KBM-7 (cell line): ENCODE measurements at regions not wholly inside any gene's neighbourhood (a gene's known extent, or its start where the extent isn't known, plus 50 kb on each side); places are given as distances from the start of the nearest gene placed in this dataset.
A peak's percentile ranks its signal among the peaks of the same experiment; 100 is the strongest.
"Not testable (repeated sequence)": the region's sequence is repeated elsewhere in the genome, so short reads cannot be mapped to it uniquely, and the experiment has no call there.

Source experiments
- DNase-seq: peaks from one replicate; pipeline ENCODE4 v3.0.0-alpha.2; 2015
- in situ Hi-C: fragments of 300-500 bp; cut with MboI; formaldehyde crosslinking; loops from 2 replicates; pipeline ENCODE4 v1.14.3; 2020; ENCODE audit warnings: low sequenced_read_pairs, low pct_unique_long_range_greater_than_20kb, mixed read lengths

GRCh38 chr15:66862111-66862939 lies 160.3 kb downstream of the SMAD6 start:
- in situ Hi-C loops: no loop called here
- DNase-seq: no peak

DNA sequence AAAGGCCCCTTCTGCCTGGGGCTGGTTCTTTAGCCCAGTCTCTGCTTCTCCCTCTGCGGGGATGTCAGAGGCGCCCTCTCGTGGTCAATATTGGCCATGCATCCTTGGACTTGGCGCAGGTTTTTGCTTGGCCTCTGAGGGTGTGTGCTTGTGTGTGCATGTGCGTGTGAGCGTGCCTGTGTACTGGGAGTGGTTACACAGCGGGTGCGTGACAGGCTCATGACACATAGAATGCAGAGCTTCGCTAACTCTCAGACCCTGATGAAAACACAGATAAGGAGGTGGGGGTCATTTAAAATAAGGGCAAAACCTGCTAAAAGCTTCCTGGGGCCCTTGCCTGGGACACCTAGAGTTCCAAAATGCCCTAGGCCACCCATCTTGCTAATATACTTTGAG lies 160.9 kb downstream of the SMAD6 start:
- in situ Hi-C loops: no loop called here
- DNase-seq: peak; percentile 99

DNA sequence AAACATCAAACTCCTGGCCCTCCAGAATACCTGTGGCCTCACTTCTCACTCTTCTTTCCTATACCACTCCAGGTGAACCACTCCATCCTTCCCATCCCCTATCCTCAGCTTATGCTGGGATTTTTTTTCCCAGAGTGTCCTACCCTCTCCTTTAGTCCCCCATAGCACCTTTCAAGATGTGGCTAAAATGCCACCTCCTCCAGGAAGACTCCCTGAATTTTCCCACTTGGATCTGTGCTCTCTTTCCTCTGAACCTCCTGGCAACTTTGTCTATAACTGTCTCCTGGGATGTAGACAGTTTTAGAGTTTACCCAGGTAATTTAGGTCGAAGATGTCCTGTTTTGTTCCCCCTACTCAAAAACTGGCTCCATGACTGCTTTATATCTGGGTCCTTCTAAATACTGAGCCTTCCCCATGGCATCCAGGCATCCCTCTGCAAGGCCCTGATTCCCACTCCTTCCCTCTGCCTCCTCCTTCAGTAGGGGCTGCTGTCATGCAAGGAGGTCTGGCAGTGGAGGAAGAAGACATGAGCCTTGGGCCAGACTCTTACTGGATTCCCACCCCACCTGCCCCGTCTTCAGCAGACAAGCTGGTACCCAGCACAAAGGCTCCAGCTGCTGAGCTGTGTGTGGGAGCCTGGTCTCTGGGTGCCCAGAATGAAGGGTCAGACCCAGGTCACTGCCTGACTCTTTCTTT lies 161.5 kb downstream of the SMAD6 start:
- no peak for DNase-seq
- in situ Hi-C loops: no loop called here

DNA sequence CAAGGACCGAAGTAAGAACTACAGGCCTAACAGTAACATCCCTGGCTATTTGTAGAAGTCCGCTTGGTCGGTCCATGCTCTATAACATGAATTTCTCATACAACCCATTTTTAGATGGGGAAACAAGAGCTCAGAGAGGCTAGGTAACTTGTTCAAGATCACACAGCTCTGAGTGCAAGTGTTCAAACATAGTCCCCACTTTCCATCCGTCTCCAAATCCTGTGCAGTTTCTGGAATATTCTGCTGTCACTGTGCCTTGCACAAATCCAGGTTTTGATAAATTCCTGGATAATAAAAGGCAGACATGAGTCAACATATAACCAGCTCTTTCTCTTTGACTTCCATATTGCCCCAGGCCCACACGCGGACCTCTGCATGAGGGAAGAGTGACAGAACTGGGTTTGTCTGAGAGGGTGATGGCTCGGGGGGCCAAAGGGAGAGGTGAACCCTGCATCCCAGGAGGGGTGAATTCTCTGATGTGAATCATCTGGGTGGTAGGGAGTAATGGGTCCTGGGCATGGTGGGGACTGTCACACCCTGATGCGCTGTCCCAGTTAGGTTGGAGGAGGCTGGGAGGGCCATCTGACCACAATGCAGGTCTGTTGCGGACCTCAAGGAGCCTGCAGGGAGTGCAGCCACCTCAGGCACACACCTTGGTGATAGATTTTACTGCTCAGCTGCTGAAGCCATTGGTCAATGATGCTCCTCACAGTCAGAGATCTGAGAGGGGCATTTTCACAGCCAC lies 162.2 kb downstream of the SMAD6 start:
- in situ Hi-C loops: no loop called here
- DNase-seq: no peak

DNA sequence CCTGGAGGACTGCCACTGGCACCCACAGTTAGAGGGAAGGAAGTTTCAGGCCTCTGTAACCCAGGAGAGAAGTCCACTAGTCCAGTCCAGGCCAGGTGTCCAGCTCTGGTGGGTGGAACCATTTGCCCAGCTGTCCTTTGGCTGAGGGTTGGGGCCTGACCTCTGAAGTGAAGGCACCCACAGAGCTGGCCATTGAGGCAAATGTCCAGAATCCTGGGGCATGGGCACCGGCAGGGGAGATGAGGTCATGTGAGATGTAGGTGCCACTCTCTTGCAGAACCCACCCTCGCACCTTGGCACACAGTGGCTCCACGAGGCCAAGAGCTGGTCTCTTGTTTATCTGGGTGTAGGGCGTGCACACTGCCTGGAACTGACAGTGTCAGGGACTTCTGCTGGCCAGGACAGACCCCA lies 162.8 kb downstream of the SMAD6 start:
- DNase-seq: no peak
- in situ Hi-C loops: no loop called here

- peak; percentile 91 for DNase-seq
Observed at GRCh38 chr15:66865622-66866611, 163.9 kb downstream of the SMAD6 start.

GRCh38 chr15:66866656-66867055 lies 164.6 kb downstream of the SMAD6 start:
- no peak for DNase-seq
- in situ Hi-C loops: no loop called here

More at GRCh38 chr15:66865622-66866611, 163.9 kb downstream of the SMAD6 start:
- in situ Hi-C loops: no loop called here

DNA sequence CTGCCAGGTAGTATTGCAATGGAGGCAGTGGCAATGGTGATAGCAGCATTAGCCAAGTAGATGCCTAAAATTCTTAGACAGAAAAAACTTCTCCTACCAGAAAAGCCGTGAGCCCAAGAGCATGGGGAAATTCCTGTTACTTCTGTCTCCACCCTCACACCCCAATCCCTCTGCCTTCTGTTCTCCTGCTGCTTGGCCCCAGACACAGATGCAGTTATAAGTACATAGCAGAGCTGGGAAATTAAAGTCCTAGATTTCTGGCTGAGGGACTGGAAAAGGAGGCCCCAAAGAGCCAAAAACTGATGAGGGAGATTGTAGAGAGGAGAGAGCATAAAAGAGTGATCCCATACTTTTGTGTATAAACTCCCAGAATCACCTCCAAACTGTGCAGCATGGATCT lies 166.9 kb downstream of the SMAD6 start:
- DNase-seq: no peak
- in situ Hi-C loops: no loop called here

DNA sequence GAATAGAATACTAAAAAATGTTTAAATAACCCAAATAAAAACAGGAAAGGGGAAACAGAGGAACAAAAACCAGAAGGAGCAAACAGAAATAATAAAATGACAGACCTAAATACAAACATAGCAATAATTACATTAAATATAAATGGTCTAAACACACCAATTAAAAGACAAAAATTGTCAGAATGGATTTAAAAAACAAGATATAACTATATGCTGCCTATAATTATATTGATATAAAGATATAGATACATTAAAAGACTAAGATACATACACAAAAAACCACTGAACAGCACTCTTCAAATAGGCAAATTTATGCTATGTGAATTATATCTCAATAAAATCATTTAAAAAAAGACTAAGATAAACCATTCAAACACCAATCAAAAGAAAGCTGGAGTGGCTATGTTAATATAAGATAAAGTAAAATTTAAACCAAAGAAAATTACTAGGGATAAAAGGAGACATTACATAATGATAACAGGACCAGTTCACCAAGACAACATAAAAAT lies 168.9 kb downstream of the SMAD6 start:
- in situ Hi-C loops: no loop called here

DNA sequence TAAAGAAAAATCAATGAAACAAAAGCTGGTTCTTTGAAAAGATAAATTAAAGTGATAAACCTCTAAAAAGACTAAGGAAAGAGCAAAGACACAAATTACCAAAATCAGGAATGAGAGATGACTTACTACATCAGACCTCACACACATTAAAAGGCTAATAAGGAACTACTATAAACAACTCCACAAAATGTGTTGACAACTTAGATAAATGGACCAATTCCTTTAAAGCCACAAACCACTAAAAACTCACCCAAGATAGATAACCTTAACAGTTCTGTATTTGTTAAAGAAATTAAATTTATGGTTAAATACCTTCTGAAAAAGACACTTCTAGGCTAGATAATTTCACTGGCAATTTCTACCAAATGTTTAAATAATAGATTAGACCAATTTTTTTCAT lies 170.4 kb downstream of the SMAD6 start:
- in situ Hi-C loops: no loop called here
- no peak for DNase-seq

More for the DNA sequence above, 168.9 kb downstream of the SMAD6 start:
- DNase-seq: no peak

- in situ Hi-C loops, DNase-seq: not testable (repeated sequence)
Observed at GRCh38 chr15:66873331-66873730, 171.3 kb downstream of the SMAD6 start.

DNA sequence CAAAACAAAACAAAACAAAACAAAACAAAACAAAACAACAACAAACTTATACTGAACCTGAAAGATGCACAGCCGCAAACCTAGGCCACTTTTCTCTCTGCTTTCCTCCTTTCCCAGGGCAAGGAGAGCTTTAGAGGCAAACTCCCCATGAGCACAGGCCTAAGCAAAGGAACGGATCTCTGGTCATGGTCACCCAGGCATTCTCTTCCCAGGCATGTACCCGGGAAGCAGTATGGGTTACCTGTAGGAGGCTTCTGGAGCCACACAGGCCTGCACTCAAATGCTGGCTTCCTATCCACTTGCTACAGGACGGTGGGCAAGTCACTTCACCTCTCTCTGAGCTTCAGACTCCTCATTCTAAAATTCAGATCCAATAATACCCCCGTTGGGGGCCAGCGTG lies 171.8 kb downstream of the SMAD6 start:
- DNase-seq: no peak
- in situ Hi-C loops: no loop called here

- in situ Hi-C loops: no loop called here
- DNase-seq: no peak
Observed at GRCh38 chr15:66875588-66876420, 173.8 kb downstream of the SMAD6 start.

- DNase-seq: no peak
- in situ Hi-C loops: no loop called here
Observed at GRCh38 chr15:66876421-66876730, 174.3 kb downstream of the SMAD6 start.

DNA sequence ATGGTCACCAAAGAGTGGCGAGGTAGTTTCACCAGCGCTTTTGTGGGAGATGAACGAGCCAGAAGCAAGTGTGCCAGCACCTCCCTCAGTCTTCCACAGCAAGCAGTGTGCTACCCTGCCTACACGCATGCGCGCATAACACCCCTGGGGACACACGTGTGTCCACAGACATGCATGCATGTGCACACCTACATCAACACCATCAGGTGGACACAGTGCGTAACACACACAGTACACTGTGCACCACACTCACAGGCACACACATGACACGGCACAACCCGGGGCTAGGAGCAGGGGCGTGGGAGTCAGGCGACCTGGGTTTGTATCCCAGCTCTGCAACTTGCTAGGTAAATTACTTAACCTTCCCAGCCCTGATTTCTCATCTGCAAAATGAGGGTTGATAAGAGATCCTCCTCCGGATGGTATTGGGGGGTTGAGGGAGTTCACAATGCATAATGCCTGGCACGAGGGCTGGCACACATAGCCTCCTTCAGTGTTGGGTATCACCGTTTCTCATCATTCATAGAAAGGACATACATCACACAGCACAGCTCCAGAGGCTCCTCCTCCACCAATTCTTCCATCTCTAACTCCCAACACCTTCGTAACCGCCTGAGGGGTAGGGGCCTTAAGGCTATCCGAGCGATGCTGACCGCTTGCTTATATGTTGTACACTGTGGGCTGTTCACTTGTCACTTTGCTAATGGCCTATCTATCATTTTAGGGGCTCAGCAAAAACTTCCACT lies 174.9 kb downstream of the SMAD6 start:
- no peak for DNase-seq
- in situ Hi-C loops: no loop called here

GRCh38 chr15:66877477-66878271 lies 175.6 kb downstream of the SMAD6 start:
- in situ Hi-C loops: no loop called here
- DNase-seq: no peak

- in situ Hi-C loops: no loop called here
- DNase-seq: no peak
Observed at GRCh38 chr15:66878761-66879160, 176.7 kb downstream of the SMAD6 start.
